Endothelial cell of umbilical vein (primary cell): ENCODE measurements at regions not wholly inside any gene's neighbourhood (a gene's known extent, or its start where the extent isn't known, plus 50 kb on each side); places are given as distances from the start of the nearest gene placed in this dataset.

Experiments
- BruUV-seq: library from RNA; stranded (reverse); fragments of 400-500 nt; replicated peaks from 2 replicates; lab custom pipeline; 2021; lab: Mats Ljungman, UMichigan
- CTCF ChIA-PET: fragments of 300-600, 350-600 bp; sonication (Branson Sonifier 250); formaldehyde crosslinking; loops from one replicate; lab custom pipeline; 2021; ENCODE audit warnings: antibody characterized with exemption, inconsistent platforms; lab: Charles Lee
- POLR2A ChIA-PET: fragments of 300-600, 350-600 bp; sonication (Branson Sonifier 250); formaldehyde crosslinking; loops from one replicate; lab custom pipeline; 2021; ENCODE audit warnings: antibody characterized with exemption, inconsistent platforms; lab: Charles Lee
- DNase-seq: peaks from one replicate; pipeline ENCODE4 v3.0.0-alpha.2; 2011; ENCODE audit warnings: low read depth, low spot score
- FAIRE-seq: peaks from 2 replicates; lab custom pipeline; 2011; peaks lifted over from hg19 to GRCh38; lab: Jason Lieb, UNC
- H2AFZ ChIP-seq: 2 replicates; pipeline ENCODE4 v1.6.0; 2012; ENCODE audit warnings: low read depth, low read length, control low read depth, inconsistent platforms
- H3K27ac ChIP-seq: 2 replicates; pipeline ENCODE4 v1.5.1; 2011; ENCODE audit warnings: low read depth, mild to moderate bottlenecking, control low read depth, low read length, moderate library complexity; ENCODE audit not compliant: insufficient read depth
- H3K27me3 ChIP-seq, 2 experiments: 2 replicates each; pipeline versions ENCODE4 v1.6.0 to v1.6.1; 2011; ENCODE audit warnings: low read length in 2 of 2, mixed read lengths in 1 of 2; ENCODE audit not compliant: control insufficient read depth in 2 of 2, insufficient read depth in 2 of 2
- H3K36me3 ChIP-seq, 2 experiments: 2 replicates in 1 of 2; 3 replicates in 1 of 2; pipeline ENCODE4 v1.5.1; 2011; ENCODE audit warnings: low read length in 2 of 2, mild to moderate bottlenecking in 1 of 2, moderate library complexity in 1 of 2; ENCODE audit not compliant: control insufficient read depth in 2 of 2, insufficient read depth in 2 of 2; ENCODE audit errors: extremely low read depth in 1 of 2
- H3K4me1 ChIP-seq: 3 replicates; pipeline ENCODE4 v1.5.1; 2011; ENCODE audit warnings: mild to moderate bottlenecking, low read length; ENCODE audit not compliant: control insufficient read depth, insufficient read depth; ENCODE audit errors: extremely low read depth
- H3K4me2 ChIP-seq: 2 replicates; pipeline ENCODE4 v1.6.1; 2011; ENCODE audit warnings: low read length, control low read depth, mixed read lengths; ENCODE audit not compliant: insufficient read depth
- H3K4me3 ChIP-seq, 3 experiments: fragments of 200-600 bp in 1 of 3; sonication (generic), shearing (Covaris generic) in 1 of 3; replicated peaks in 1 of 3; 2 replicates each; pipeline ENCODE4 v1.5.1; 2011 to 2016; ENCODE audit warnings: control low read depth in 3 of 3, low read length in 3 of 3, mild to moderate bottlenecking in 2 of 3, inconsistent platforms in 1 of 3, low read depth in 1 of 3, moderate library complexity in 1 of 3; ENCODE audit not compliant: insufficient read depth in 1 of 3
- H3K79me2 ChIP-seq: 2 replicates; pipeline ENCODE4 v1.6.0; 2012; ENCODE audit warnings: low read length, inconsistent platforms; ENCODE audit not compliant: control insufficient read depth, insufficient read depth
- H3K9ac ChIP-seq: replicated peaks from 2 replicates; pipeline ENCODE3; 2011; ENCODE audit warnings: low read length, control low read depth; ENCODE audit not compliant: insufficient read depth; ENCODE audit errors: extremely low read depth
- H3K9me1 ChIP-seq: replicated peaks from 3 replicates; pipeline ENCODE4 v1.6.0; 2011; ENCODE audit warnings: mild to moderate bottlenecking, low read length; ENCODE audit not compliant: control insufficient read depth, insufficient read depth; ENCODE audit errors: extremely low read depth
- H3K9me3 ChIP-seq: replicated peaks from 2 replicates; pipeline ENCODE4 v1.5.1; 2012; ENCODE audit warnings: low read length, inconsistent platforms; ENCODE audit not compliant: control insufficient read depth, insufficient read depth
- H4K20me1 ChIP-seq: replicated peaks from 2 replicates; pipeline ENCODE3; 2011; ENCODE audit warnings: mild to moderate bottlenecking, low read length; ENCODE audit not compliant: control insufficient read depth, insufficient read depth; ENCODE audit errors: extremely low read depth
- CTCF ChIP-seq, 2 donors: IDR thresholded peaks; 1 replicate in 1 of 2; 2 replicates in 1 of 2; pipeline ENCODE4 v1.5.1; 2011; ENCODE audit warnings: low read length in 2 of 2, mild to moderate bottlenecking in 2 of 2, moderate library complexity in 2 of 2, control low read depth in 1 of 2, inconsistent platforms in 1 of 2, low read depth in 1 of 2; ENCODE audit not compliant: insufficient read depth in 1 of 2; ENCODE audit errors: extremely low read depth in 1 of 2
- EZH2 ChIP-seq: IDR thresholded peaks from 2 replicates; pipeline ENCODE4 v1.6.1; 2012; ENCODE audit warnings: borderline replicate concordance, low read depth, mild to moderate bottlenecking, moderate library complexity, low read length, inconsistent platforms; ENCODE audit not compliant: severe bottlenecking
- FOS ChIP-seq: IDR thresholded peaks from 2 replicates; pipeline ENCODE4 v1.6.1; 2011; ENCODE audit warnings: mild to moderate bottlenecking, low read length, moderate library complexity, borderline replicate concordance; ENCODE audit not compliant: insufficient read depth
- GATA2 ChIP-seq: IDR thresholded peaks from 2 replicates; pipeline ENCODE4 v1.7.0; 2011; ENCODE audit warnings: low read depth, mild to moderate bottlenecking, moderate library complexity, mixed read lengths, low read length; ENCODE audit not compliant: insufficient read length, insufficient read depth
- JUN ChIP-seq: IDR thresholded peaks from 2 replicates; pipeline ENCODE4 v1.6.1; 2011; ENCODE audit warnings: borderline replicate concordance, low read depth; ENCODE audit not compliant: insufficient read length, insufficient read depth
- MYC ChIP-seq: IDR thresholded peaks from one replicate; pipeline ENCODE4 v1.6.1; 2011; ENCODE audit warnings: mild to moderate bottlenecking, low read depth, low read length
- POLR2A ChIP-seq: IDR thresholded peaks from 2 replicates; pipeline ENCODE4 v1.6.1; 2012; ENCODE audit warnings: low read depth, mild to moderate bottlenecking, control low read depth, low read length
- POLR2AphosphoS5 ChIP-seq: IDR thresholded peaks from 2 replicates; pipeline ENCODE4 v1.6.1; 2012; ENCODE audit warnings: low read depth, mild to moderate bottlenecking, control low read depth, low read length, moderate library complexity; ENCODE audit not compliant: insufficient read depth
- dilution Hi-C: fragments of 300-500 bp; cut with MboI; formaldehyde crosslinking; loops from one replicate; pipeline ENCODE4 v1.15.0; 2019; ENCODE audit warnings: low sequenced_read_pairs; ENCODE audit not compliant: extremely low pct_ligation_motif_present
- intact Hi-C: fragments of 100-400 bp; cut with micrococcal nuclease; formaldehyde crosslinking; loops from one replicate; pipeline ENCODE4 v1.10.0; 2022

- H3K4me2 ChIP-seq = no peak overlapping the region
- no peaks in the 10 kb centered on the region for H4K20me1 ChIP-seq
- DNase-seq = no peak
- no TSS peak for BruUV-seq
- peaks cover 10 to 24% of the 10 kb centered on the region in 2 experiments for H3K27me3 ChIP-seq
- no peak for TF ChIP-seq GATA2
- no peak for TF ChIP-seq POLR2AphosphoS5
- TF ChIP-seq MYC = no peak
- no peak for TF ChIP-seq CTCF (IDR thresholded peaks at IDR 0.05; ENCODE audit: extremely low read depth in 1 of 2, insufficient read depth in 1 of 2, low read depth in 1 of 2, low read length in 2 of 2)
- no peak for TF ChIP-seq FOS
- no peak for TF ChIP-seq EZH2
- no peak for TF ChIP-seq POLR2A
- TF ChIP-seq JUN = no peak
- no peak overlapping the region for H3K27ac ChIP-seq
- H2AFZ ChIP-seq = no peak overlapping the region
- no peak overlapping the region for H3K4me3 ChIP-seq
- dilution Hi-C loops = no loop called here
- H3K36me3 ChIP-seq = no peaks in the 10 kb centered on the region
- H3K9ac ChIP-seq = no peak overlapping the region
- CTCF ChIA-PET = no interaction called here
- no peaks in the 10 kb centered on the region for H3K4me1 ChIP-seq
- no peaks in the 10 kb centered on the region for H3K9me3 ChIP-seq
- H3K79me2 ChIP-seq = no peaks in the 10 kb centered on the region
- H3K9me1 ChIP-seq = no peaks in the 10 kb centered on the region
- POLR2A ChIA-PET = no interaction called here
- intact Hi-C loops = no loop called here
- no peak for FAIRE-seq
These were observed 197.2 kb downstream of the RGS9 start for GRCh38 chr17:65334406-65334805.
